Nephron progenitor cell (in vitro differentiated cells): ENCODE measurements at regions not wholly inside any gene's neighbourhood (a gene's known extent, or its start where the extent isn't known, plus 50 kb on each side); places are given as distances from the start of the nearest gene placed in this dataset.

Experiments
- DNase-seq: peaks from one replicate; pipeline ENCODE4 v3.0.0; 2021
- H3K27ac Mint-ChIP-seq: 2 replicates; pipeline ENCODE4 v1.8.0; 2021; ENCODE audit warnings: mild to moderate bottlenecking, moderate library complexity, mixed read lengths
- H3K27me3 Mint-ChIP-seq: 2 replicates; pipeline ENCODE4 v1.8.0; 2021; ENCODE audit warnings: mild to moderate bottlenecking, low read depth, mixed read lengths; ENCODE audit not compliant: poor library complexity
- H3K36me3 Mint-ChIP-seq: 2 replicates; pipeline ENCODE4 v1.8.0; 2021; ENCODE audit warnings: low read depth, mixed read lengths
- H3K4me1 Mint-ChIP-seq: 2 replicates; pipeline ENCODE4 v1.8.0; 2021; ENCODE audit warnings: mixed read lengths
- H3K4me3 Mint-ChIP-seq: 2 replicates; pipeline ENCODE4 v1.8.0; 2021; ENCODE audit warnings: mild to moderate bottlenecking, moderate library complexity, mixed read lengths
- H3K9me3 Mint-ChIP-seq: 2 replicates; pipeline ENCODE4 v1.8.0; 2021; ENCODE audit warnings: mild to moderate bottlenecking, moderate library complexity, mixed read lengths
- TF ChIP-seq, protein P1 (sequence below): fragments of 200-600 bp; sonication (generic); IDR thresholded peaks from 2 replicates; pipeline ENCODE4 v1.5.0; 2021; ENCODE audit warnings: antibody characterized with exemption

DNA sequence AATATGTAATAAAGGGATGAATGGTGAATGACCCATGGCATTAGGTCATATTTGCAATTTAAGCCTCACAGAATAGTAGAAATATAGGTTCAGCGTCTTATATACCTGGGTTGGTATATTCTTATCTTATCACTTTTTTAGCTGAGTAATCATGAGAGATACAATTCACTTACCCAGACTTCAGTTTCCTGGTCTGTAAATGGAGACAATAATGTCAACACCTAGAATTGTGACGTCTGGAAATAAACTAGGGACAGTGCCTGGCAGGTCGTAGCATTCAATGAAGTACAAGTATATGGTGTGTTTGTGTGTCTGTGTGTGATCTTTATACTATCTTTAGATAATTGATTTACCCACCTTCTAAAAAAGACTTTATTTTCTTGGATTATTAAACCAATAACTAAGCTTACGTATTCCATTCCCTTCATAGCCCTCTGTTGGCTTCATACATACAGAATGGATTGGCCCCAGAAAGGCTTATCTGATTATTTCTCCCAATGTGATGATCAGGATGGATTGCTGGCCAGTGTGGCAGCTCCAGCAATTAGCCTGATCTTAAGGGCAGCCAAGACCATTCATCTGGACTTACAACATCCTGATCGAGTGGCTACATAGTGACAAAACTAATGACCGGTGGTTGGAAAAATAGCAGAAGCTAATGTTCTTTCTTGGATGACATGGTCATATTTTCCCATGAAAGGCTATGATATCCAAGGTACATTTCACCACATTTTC, 121.2 kb upstream of the NPVF start:
- Mint-ChIP-seq H3K36me3 (no peaks in the 10 kb centered on the region), H3K27me3 (peaks cover 13% of the 10 kb centered on the region), H3K4me3 (no peak overlapping the region), H3K27ac (no peak overlapping the region), H3K4me1 (peaks cover 4% of the 10 kb centered on the region), H3K9me3 (no peaks in the 10 kb centered on the region)
- DNase-seq = no peak
- TF ChIP-seq, protein P1, sequence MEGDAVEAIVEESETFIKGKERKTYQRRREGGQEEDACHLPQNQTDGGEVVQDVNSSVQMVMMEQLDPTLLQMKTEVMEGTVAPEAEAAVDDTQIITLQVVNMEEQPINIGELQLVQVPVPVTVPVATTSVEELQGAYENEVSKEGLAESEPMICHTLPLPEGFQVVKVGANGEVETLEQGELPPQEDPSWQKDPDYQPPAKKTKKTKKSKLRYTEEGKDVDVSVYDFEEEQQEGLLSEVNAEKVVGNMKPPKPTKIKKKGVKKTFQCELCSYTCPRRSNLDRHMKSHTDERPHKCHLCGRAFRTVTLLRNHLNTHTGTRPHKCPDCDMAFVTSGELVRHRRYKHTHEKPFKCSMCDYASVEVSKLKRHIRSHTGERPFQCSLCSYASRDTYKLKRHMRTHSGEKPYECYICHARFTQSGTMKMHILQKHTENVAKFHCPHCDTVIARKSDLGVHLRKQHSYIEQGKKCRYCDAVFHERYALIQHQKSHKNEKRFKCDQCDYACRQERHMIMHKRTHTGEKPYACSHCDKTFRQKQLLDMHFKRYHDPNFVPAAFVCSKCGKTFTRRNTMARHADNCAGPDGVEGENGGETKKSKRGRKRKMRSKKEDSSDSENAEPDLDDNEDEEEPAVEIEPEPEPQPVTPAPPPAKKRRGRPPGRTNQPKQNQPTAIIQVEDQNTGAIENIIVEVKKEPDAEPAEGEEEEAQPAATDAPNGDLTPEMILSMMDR = no peak

DNA sequence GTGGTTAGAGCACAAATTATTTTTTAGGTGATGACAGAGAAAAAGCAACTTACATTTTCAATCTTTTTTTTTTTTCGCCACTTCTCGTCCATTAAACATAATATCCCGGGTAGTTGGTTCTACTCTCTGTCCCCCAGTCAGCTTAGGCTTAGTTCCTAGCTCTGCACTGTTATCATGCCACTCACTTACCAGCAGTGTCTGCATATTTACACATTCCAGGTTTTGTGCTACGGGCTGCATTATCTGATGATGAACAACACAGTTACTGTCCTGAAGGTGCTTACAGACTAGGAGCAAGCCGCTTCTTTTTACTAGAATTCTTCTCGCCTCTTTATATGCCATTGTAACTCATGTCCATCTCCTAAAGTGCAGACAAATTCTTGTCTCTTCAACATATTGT, 121.8 kb upstream of the NPVF start:
- no peak for DNase-seq
- Mint-ChIP-seq H3K27me3 (peaks cover 10% of the 10 kb centered on the region), H3K4me1 (peaks cover 4% of the 10 kb centered on the region), H3K4me3 (no peak overlapping the region), H3K36me3 (no peaks in the 10 kb centered on the region), H3K27ac (no peak overlapping the region), H3K9me3 (no peaks in the 10 kb centered on the region)
- TF ChIP-seq, protein P1 = no peak

DNA sequence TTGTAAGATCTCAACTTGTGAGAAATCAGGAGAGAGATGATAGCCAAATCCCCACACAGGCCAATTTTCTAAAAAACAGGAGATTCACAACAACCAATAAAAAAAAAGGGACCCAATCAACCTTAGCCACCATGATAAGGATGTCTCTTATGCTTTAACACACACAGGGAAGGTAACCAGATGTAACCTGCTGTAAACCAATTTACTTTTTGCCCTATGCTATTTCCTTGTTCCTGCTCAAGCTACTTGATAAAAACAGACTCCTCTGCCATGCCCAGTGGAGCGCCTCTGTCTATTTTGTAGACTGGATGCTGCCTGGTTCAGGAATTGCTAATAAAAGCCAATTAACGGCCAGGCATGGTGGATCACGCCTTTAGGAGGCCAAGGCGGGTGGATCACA, 123.5 kb upstream of the NPVF start:
- TF ChIP-seq, protein P1 = no peak
- Mint-ChIP-seq H3K27ac (no peak overlapping the region), H3K4me3 (no peak overlapping the region), H3K9me3 (no peaks in the 10 kb centered on the region), H3K27me3 (peaks cover 5% of the 10 kb centered on the region), H3K36me3 (no peaks in the 10 kb centered on the region), H3K4me1 (peaks cover 4% of the 10 kb centered on the region)
- no peak for DNase-seq

DNA sequence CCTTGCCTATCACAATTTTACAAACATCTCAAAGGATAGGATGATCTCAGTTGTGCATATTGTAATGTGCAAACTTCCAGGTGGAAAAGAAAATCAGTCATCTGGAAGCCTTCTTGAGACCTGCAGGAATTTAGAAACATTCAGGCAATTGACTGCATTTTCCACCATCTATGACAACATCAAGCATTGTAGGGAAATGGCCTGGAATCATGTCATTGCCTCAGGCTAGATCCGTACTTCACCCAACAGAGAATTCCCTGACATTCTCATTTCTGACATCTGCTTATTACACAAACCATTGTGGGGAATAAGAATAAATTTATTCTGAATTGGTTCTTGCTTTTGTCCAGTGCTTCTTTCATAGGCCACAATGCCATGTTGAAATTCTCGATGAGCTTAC, 124.9 kb upstream of the NPVF start:
- DNase-seq = no peak
- Mint-ChIP-seq H3K4me3 (no peak overlapping the region), H3K27ac (no peak overlapping the region), H3K4me1 (peaks cover 2% of the 10 kb centered on the region), H3K27me3 (peaks cover 5% of the 10 kb centered on the region), H3K9me3 (no peaks in the 10 kb centered on the region), H3K36me3 (no peaks in the 10 kb centered on the region)
- TF ChIP-seq, protein P1 = no peak

DNA sequence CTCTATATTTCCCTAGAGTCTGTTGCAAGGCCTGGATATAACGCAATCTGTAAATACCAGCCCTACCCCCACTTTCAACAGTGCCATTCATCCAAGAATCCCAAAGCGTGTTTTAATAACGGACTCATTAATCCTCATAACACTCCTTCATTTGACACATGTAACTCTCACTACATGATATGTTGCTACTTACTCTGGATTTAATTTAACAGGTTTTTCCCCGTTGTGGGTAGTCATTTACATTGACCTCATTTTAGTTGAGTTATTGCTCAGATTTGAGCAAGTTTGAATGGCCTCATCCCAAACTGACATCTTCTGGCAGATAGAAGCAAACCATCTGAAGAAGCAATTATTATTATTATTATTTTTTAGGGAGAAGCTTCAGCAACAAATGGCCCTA, 125.4 kb upstream of the NPVF start:
- DNase-seq = no peak
- Mint-ChIP-seq H3K4me1 (peaks cover 8% of the 10 kb centered on the region), H3K9me3 (no peaks in the 10 kb centered on the region), H3K4me3 (no peak overlapping the region), H3K27ac (no peak overlapping the region), H3K27me3 (peaks cover 5% of the 10 kb centered on the region), H3K36me3 (no peaks in the 10 kb centered on the region)
- TF ChIP-seq, protein P1 = no peak

DNA sequence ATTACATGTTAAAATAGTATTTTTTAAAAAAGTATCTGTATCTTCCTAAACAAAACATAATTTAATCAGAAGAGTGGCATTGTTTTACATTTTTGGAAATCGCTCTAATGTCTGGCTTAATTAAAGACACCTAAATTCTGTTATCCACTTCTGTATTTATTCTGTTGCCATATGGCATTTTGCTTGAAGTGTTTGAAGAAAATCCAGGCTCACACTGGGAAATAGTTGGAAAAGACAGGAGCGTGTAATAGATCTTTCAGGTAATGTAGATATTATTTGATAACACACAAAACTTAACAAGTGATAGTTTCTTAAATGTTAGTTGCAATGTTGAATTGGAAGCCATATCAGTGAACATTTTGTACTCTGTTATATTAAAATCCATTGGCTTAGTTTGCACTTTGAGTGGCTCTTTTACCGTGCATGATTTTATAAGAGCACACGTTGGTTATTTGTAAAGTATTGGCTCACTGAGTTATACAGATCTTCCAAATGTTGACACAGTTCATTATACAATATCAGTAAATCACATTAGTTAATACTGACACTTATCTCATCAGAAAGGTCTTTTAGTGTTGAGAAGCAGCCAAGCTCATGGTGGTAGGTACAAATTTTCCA, 128.4 kb upstream of the NPVF start:
- TF ChIP-seq, protein P1 = no peak
- Mint-ChIP-seq H3K27ac (no peak overlapping the region), H3K27me3 (no peaks in the 10 kb centered on the region), H3K36me3 (no peaks in the 10 kb centered on the region), H3K4me3 (no peak overlapping the region), H3K4me1 (peaks cover 28% of the 10 kb centered on the region), H3K9me3 (peaks cover 6% of the 10 kb centered on the region)
- DNase-seq = no peak
